Immature natural killer cell (primary cell): ENCODE measurements at regions not wholly inside any gene's neighbourhood (a gene's known extent, or its start where the extent isn't known, plus 50 kb on each side); places are given as distances from the start of the nearest gene placed in this dataset.

Experiments
- DNase-seq, 3 donors: peaks; one replicate each; pipeline ENCODE4 v3.0.0; 2022; ENCODE audit warnings: mixed read lengths in 1 of 3
- H3K27ac Mint-ChIP-seq, 6 donors: one replicate each; pipeline ENCODE4 v1.8.0; 2020; ENCODE audit warnings: mixed read lengths in 6 of 6, mild to moderate bottlenecking in 5 of 6, inconsistent platforms in 4 of 6, moderate library complexity in 3 of 6
- H3K27me3 Mint-ChIP-seq, 3 donors: one replicate each; pipeline ENCODE4 v1.8.0; 2020 to 2021; ENCODE audit warnings: low read depth in 3 of 3, mild to moderate bottlenecking in 3 of 3, mixed read lengths in 3 of 3, moderate library complexity in 3 of 3, inconsistent platforms in 1 of 3
- H3K36me3 Mint-ChIP-seq, 3 donors: one replicate each; pipeline ENCODE4 v1.8.0; 2020; ENCODE audit warnings: mixed read lengths in 3 of 3, inconsistent platforms in 2 of 3, mild to moderate bottlenecking in 2 of 3
- H3K4me1 Mint-ChIP-seq, 2 donors: one replicate each; pipeline ENCODE4 v1.8.0; 2020; ENCODE audit warnings: inconsistent platforms in 2 of 2, mild to moderate bottlenecking in 2 of 2, mixed read lengths in 2 of 2, moderate library complexity in 1 of 2
- H3K4me3 Mint-ChIP-seq, 5 donors: one replicate each; pipeline ENCODE4 v1.8.0; 2020; ENCODE audit warnings: mild to moderate bottlenecking in 5 of 5, mixed read lengths in 5 of 5, inconsistent platforms in 3 of 5, moderate library complexity in 3 of 5
- H3K9me3 Mint-ChIP-seq, 6 donors: one replicate each; pipeline ENCODE4 v1.8.0; 2020; ENCODE audit warnings: mild to moderate bottlenecking in 6 of 6, mixed read lengths in 6 of 6, inconsistent platforms in 4 of 6, moderate library complexity in 3 of 6

DNA sequence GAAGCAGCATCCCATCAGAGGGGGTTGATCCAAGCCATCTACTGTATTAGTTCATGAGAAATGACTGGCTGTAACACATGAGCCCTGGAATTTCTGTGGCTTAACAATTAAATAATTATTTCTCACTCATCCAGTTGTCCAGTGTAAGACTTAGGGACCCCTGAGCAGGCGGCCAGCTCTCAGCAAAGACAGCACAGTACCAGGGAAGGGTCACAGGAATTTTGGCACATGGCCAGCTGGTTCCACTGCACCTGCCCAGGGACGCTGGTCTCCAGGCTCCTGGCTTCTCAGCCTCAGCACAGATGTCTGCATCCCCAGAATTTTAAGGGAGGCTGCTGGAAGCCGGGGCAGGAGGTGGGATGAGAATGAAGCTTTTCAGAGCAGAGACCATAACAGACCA, 93.7 kb upstream of the DHRSX start:
- H3K27me3 Mint-ChIP-seq = no peaks in the 10 kb centered on the region
- peaks cover 6% of the 10 kb centered on the region in 2 donors for H3K4me1 Mint-ChIP-seq
- no peak overlapping the region for H3K4me3 Mint-ChIP-seq
- no peak for DNase-seq
- H3K9me3 Mint-ChIP-seq = no peaks in the 10 kb centered on the region
- peaks cover under 1 to 5% (median 4%) of the 10 kb centered on the region in 3 donors for H3K36me3 Mint-ChIP-seq
- no peak overlapping the region for H3K27ac Mint-ChIP-seq

DNA sequence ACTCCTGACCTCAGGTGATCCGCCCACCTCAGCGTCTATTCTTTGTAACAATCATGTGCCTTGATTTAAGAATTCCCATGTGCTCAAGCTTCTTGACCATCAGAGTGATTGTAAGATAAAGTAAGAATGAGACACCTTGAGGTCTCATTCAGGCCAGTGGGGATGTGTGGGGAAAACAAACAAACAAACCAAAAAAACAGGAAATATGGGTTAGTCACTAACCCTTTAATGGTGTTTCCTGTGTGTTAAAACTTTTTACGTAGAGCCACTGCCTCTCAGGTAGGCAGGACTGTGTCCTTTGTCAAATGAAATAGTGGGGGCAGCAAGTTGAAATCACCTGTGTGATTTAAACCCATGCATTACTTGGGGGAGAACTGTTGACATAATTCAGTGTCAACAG, 91.5 kb upstream of the DHRSX start:
- Mint-ChIP-seq H3K4me1 (peaks cover 7 to 8% of the 10 kb centered on the region in 2 donors), H3K27ac (no peak overlapping the region), H3K4me3 (no peak overlapping the region), H3K27me3 (peaks cover 0 to 2% (median 2%) of the 10 kb centered on the region in 3 donors), H3K9me3 (no peaks in the 10 kb centered on the region), H3K36me3 (peaks cover 0 to 5% (median 0%) of the 10 kb centered on the region in 3 donors)
- DNase-seq = no peak

DNA sequence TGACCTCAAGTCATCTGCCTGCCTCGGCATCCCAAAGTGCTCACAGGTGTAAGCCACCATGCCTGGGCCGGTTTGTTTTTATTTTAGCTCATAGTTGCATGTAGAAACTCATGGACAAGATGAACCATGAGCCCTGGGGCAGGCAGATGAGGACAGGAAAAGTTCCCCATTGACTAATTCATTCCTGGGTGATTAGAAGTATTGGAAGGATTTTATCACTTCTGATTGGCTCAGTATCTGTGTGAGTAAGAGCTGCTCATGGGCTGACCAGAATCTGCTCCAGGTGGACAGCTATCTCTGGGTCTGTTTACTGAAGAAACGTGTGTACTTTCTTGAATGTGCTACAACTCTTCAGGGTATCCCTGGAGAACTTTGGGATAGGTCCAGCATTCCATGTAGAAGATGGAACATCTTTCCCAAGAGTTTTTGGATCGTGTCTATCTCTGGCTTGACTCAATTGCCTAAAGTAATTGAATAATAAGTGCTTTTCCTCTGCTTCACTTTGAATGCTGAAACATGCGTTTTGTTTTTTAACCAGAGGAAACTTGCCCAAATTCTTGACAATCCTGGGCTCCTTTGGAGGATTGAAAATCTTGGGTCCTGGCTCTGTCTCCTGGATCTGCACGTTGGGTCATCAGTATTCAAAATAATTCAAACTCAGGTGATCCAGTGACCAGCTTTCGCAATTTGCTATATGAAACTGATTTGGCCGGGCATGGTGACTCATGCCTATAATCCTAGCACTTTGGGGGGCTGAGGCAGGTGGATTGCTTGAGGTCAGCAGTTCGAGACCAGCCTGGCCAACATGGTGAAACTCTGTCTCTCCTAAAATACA, 88.6 kb upstream of the DHRSX start:
- no peak for DNase-seq
- Mint-ChIP-seq H3K4me1 (peaks cover 13 to 15% of the 10 kb centered on the region in 2 donors), H3K36me3 (no peaks in the 10 kb centered on the region), H3K4me3 (no peak overlapping the region), H3K27ac (no peak overlapping the region), H3K27me3 (peaks cover 2 to 11% (median 8%) of the 10 kb centered on the region in 3 donors), H3K9me3 (no peaks in the 10 kb centered on the region)

DNA sequence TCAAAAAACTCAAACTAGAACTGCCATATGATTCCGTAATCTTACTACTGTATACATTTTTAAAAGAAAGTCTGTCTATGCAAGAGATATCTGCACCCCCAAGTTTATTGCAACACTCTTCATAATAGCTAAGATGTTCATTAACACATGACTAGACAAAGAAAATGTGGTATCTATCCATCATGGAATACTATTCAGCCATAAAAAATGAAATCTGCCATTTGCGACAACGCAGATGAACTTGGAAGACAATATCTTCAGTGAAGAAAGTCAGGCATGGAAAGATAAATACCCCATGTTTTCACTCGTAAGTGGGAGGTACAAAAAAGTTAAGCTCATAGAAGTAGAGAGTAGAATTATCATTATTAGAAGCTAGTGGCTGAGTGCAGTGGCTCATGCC, 87.3 kb upstream of the DHRSX start:
- H3K27me3 Mint-ChIP-seq = peaks cover 2 to 14% (median 8%) of the 10 kb centered on the region in 3 donors
- peaks cover 8 to 10% of the 10 kb centered on the region in 2 donors for H3K4me1 Mint-ChIP-seq
- H3K4me3 Mint-ChIP-seq = no peak overlapping the region
- H3K27ac Mint-ChIP-seq = no peak overlapping the region
- H3K36me3 Mint-ChIP-seq = no peaks in the 10 kb centered on the region
- DNase-seq = no peak
- H3K9me3 Mint-ChIP-seq = no peaks in the 10 kb centered on the region

DNA sequence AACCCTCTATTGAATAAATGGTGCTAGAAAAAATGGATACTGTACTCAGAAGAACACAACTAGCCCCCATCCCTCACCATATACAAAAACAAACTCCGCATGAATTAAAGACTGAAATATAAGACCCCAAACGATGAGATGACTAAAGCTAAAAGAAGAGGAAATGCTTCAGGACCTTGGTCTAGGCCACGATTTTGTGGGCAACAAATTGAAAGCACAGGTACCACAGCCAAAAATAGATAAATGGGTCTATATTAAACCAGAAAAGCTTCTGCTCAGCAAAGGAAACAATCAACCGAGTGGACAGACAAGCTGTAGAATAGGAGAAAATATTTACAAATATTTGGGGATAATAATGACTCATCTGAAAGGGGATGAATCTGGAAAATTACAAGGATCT, 86.4 kb upstream of the DHRSX start:
- H3K27ac Mint-ChIP-seq = no peak overlapping the region
- H3K36me3 Mint-ChIP-seq = no peaks in the 10 kb centered on the region
- H3K9me3 Mint-ChIP-seq = no peaks in the 10 kb centered on the region
- DNase-seq = no peak
- H3K27me3 Mint-ChIP-seq = peaks cover 2 to 14% (median 8%) of the 10 kb centered on the region in 3 donors
- H3K4me3 Mint-ChIP-seq = no peak overlapping the region
- peaks cover 7 to 9% of the 10 kb centered on the region in 2 donors for H3K4me1 Mint-ChIP-seq

DNA sequence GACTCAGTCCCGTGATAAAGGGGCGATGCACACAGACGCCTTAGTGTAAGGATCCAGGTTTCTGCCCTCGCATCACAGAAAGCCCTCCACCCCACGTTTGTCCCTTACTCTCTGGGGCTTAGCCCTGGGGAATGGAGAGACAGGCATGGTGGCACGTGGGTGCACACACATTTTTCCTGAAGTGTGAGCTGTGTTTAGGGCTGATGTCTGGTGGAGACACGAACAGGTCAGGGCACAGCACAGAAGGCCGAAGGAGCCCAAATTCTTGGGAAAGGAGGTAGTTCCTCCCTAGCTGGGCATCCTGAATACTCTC, 84.3 kb upstream of the DHRSX start:
- H3K4me3 Mint-ChIP-seq = no peak overlapping the region
- H3K27ac Mint-ChIP-seq = no peak overlapping the region
- no peaks in the 10 kb centered on the region for H3K9me3 Mint-ChIP-seq
- H3K4me1 Mint-ChIP-seq = peaks cover 7 to 9% of the 10 kb centered on the region in 2 donors
- H3K36me3 Mint-ChIP-seq = no peaks in the 10 kb centered on the region
- no peak for DNase-seq
- H3K27me3 Mint-ChIP-seq = peaks cover 8 to 16% (median 12%) of the 10 kb centered on the region in 3 donors

DNA sequence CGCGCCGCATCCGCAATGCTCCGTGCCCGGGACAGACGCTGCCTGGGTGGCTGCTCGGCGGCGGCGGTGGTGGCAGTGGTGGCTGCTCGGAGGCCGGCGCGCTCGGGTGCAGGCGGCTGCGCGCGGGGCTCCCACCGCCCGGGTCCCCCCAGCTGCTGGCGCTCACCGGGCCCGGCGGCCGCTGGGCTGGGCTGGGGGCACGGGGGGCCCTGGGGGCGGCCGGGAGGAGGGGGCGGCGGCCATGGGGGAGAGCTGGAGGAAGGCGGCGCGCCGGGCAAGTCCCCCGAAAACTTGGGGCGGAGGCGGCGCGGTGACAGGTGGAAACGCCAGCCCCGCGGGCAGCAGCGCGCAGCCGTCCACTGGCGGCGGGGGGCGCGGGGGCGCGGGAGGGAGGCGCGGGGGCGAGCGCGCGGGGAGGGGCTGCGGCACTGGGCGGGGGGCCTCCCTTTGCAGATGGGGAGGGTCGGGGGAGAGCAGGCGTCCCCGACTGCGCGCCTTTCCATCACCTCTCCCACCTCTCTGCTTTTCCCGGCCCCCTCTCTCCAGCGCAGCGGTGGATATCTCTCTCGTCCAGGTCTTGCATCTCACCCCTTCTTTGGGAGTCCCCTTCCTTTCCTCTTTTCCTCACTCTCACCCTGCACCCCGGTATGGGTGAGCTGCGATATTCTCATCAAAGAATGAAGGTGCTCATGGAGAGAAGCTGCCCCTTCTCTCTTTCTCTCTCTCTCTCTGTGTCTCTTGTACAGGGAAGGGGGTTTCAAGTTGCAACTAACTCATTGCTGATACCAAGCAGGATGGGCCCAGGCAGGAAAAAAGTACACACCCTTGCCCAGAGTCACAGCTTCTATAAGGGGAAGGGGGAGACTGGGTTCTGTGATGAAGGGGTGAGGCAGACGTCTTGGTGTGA, 83.7 kb upstream of the DHRSX start:
- no peak for DNase-seq
- H3K36me3 Mint-ChIP-seq = no peaks in the 10 kb centered on the region
- H3K27ac Mint-ChIP-seq = no peak overlapping the region
- no peaks in the 10 kb centered on the region for H3K9me3 Mint-ChIP-seq
- peaks cover 7 to 9% of the 10 kb centered on the region in 2 donors for H3K4me1 Mint-ChIP-seq
- peak overlapping the region in 4 of 5 donors; percentile 7 to 64 (median 40) for H3K4me3 Mint-ChIP-seq
- H3K27me3 Mint-ChIP-seq = peaks cover 8 to 16% (median 12%) of the 10 kb centered on the region in 3 donors

DNA sequence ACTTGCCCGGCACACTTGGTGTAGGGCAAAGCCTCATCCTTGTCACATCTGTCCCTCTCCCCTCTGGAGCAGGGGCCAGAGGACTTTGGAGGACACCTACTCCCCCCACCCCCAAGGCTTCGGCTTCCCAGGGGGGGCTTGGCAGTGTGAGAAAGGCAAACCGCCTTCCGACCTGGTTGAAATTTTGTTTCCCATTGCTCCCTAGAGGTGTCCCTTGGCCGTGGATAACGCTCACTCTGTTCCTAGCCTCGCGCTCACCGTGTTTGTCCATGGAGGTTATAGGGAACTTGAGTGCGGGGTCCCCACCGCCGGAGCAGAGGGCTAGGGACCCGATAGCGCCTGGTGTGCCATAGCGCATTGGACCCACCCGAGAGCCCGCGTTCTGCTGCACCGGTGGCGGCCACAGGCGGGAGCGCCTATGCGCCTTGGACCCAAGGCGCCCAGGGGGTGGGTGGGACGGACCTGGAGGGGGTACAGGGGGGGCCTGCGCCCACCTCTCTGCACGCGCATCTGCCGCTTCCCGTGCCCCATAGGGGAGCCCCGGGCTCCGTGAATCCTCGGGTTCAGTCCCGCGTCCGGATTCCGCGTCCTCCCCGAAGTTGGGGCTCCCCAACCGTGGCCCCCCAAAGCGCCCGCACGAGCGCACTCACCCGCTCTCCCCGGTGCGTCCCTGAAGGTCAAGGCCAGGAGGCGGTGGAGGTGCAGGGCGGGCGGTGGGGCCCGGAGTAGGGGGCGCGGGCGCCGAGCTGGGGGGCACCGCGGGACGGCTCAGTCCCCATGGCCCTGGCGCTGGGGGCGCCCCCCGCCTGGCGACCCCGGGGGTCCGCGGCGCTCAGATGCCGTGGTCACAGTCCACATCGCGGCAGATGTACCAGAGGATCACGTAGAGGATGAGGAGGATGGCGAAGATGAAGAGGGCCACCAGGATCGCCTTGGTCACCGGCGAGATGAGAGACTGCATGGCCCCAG, 82.7 kb upstream of the DHRSX start:
- no peak overlapping the region for H3K27ac Mint-ChIP-seq
- H3K4me1 Mint-ChIP-seq = peaks cover 7 to 9% of the 10 kb centered on the region in 2 donors
- H3K36me3 Mint-ChIP-seq = no peaks in the 10 kb centered on the region
- peaks cover 0 to 1% (median 0%) of the 10 kb centered on the region in 6 donors for H3K9me3 Mint-ChIP-seq
- peaks cover 10 to 16% (median 11%) of the 10 kb centered on the region in 3 donors for H3K27me3 Mint-ChIP-seq
- no peak overlapping the region for H3K4me3 Mint-ChIP-seq
- DNase-seq = no peak

DNA sequence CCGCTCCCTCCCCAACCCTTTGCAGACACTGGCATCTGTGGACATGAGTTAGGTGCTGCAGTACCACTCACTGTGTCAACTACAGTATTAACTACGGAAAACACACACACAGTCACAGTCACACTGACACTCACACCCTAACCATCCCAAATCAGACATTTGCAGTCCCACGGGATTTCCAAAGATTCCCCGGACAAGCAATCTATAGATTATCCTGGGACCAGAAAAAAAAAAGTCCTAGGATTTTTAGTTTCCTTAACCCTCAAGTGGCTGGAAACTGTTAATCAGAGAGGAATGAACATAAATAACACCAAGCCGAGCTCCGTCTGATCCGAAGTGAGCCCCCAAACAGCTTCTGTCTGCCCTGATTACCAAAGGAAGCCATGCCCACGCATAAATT, 81.9 kb upstream of the DHRSX start:
- H3K27me3 Mint-ChIP-seq = peaks cover 10 to 17% (median 13%) of the 10 kb centered on the region in 3 donors

DNA sequence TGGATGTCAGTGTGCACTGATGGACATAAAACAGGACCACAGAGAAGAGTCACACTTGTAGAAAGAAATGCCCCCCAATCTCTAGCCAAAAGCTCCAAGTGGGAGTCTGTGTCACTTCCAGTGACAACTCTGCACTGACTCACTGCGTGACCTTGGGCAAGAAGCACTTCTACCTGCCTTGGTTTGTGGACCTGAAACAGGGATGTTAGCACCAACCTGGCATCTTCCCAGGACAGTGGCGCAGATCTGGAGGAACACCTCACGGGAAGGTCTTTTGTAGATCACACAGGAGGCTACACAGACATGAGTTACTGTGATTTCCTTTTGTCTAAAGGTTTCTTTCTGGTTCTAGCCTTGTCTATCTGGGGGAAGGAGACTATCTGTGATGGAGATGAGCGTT, 80.5 kb upstream of the DHRSX start:
- DNase-seq = no peak
- Mint-ChIP-seq H3K36me3 (no peaks in the 10 kb centered on the region), H3K4me3 (no peak overlapping the region), H3K9me3 (peaks cover 0 to 1% (median 0%) of the 10 kb centered on the region in 6 donors), H3K27ac (no peak overlapping the region), H3K4me1 (peaks cover 0 to 4% of the 10 kb centered on the region in 2 donors), H3K27me3 (peaks cover 10 to 15% (median 13%) of the 10 kb centered on the region in 3 donors)

More for the DNA sequence above, 81.9 kb upstream of the DHRSX start:
- Mint-ChIP-seq H3K4me1 (peaks cover 7 to 9% of the 10 kb centered on the region in 2 donors), H3K36me3 (no peaks in the 10 kb centered on the region), H3K9me3 (peaks cover 0 to 1% (median 0%) of the 10 kb centered on the region in 6 donors), H3K4me3 (no peak overlapping the region), H3K27ac (no peak overlapping the region)
- DNase-seq = no peak

DNA sequence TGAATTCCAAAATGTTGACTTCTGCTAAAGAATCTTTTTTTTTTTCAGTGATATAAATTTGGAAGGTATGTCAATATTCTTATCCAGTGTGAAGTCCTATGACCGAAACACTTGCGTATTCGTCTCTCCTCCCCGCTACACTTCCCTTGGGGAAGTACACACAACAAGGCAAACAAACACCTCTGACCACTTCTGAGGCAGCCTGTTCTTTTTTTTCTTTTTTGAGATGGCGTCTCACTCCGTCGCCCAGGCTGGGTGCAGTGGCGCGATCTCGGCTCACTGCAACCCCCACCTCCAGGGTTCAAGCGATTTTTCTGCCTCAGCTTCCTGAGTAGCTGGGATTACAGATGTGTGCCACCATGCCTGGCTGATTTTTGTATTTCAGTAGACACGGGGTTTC, 78.1 kb upstream of the DHRSX start:
- no peaks in the 10 kb centered on the region for H3K36me3 Mint-ChIP-seq
- peaks cover 8 to 9% (median 8%) of the 10 kb centered on the region in 3 donors for H3K27me3 Mint-ChIP-seq
- no peak overlapping the region for H3K4me3 Mint-ChIP-seq
- no peaks in the 10 kb centered on the region for H3K4me1 Mint-ChIP-seq
- DNase-seq = no peak
- peaks cover 0 to 1% (median 0%) of the 10 kb centered on the region in 6 donors for H3K9me3 Mint-ChIP-seq
- no peak overlapping the region for H3K27ac Mint-ChIP-seq

DNA sequence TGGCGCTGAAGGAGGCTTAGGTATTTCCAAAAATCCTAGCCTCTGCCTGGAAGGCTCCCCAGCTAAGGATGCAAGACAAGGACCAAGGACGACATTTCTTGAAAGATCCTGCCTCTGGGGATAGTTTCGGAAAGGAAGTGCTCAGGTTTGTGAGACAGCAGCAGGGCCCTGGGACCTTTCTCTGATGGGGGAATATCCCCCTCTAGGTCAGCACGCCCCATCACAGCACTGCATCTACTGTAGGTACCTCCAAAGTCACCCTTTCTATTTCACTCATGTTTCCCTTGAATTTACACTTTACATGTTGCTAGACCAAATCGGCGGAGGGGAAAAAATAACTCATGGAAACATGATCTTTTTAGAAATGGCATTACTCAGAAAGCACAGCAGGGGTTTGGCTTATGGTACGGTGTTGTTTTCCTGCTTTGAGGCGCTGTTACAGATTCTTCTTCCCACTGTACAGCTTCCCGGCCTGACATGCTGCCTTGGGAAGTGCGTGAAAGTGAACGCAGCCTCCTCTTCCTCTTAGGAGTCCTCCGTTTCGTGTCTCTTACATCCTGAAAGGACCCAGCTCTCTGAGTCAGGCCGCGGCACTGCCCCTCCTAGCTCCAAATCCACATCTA, 77.2 kb upstream of the DHRSX start:
- Mint-ChIP-seq H3K4me1 (no peaks in the 10 kb centered on the region), H3K27ac (no peak overlapping the region), H3K4me3 (no peak overlapping the region), H3K36me3 (no peaks in the 10 kb centered on the region), H3K27me3 (peaks cover 6 to 9% (median 8%) of the 10 kb centered on the region in 3 donors), H3K9me3 (peaks cover 0 to 1% (median 0%) of the 10 kb centered on the region in 6 donors)
- no peak for DNase-seq

DNA sequence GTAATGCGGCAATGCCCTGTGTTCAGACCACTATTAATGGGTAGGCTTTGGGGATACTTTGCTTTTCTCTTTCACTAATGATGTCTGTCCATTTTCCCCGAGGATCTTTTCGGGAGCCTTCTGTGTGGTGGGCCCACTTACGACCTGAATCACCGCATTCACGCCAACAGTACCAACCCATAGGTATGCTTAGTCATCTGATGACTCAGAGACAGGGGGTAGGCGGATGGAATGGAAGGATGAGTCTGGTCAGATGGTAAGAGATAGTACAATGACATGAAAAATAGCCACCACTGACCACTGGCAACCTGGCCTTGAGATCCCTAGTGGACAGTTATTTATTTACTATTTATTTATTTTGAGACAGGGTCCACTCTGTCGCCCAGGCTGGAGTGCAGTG, 76.0 kb upstream of the DHRSX start:
- H3K4me3 Mint-ChIP-seq = no peak overlapping the region
- no peak for DNase-seq
- no peaks in the 10 kb centered on the region for H3K36me3 Mint-ChIP-seq
- peaks cover 4 to 7% (median 7%) of the 10 kb centered on the region in 3 donors for H3K27me3 Mint-ChIP-seq
- H3K27ac Mint-ChIP-seq = no peak overlapping the region
- H3K9me3 Mint-ChIP-seq = peaks cover 0 to 1% (median 0%) of the 10 kb centered on the region in 6 donors
- no peaks in the 10 kb centered on the region for H3K4me1 Mint-ChIP-seq
